IMR-90 (cell line): ENCODE measurements at regions not wholly inside any gene's neighbourhood (a gene's known extent, or its start where the extent isn't known, plus 50 kb on each side); places are given as distances from the start of the nearest gene placed in this dataset.

Experiments
- ATAC-seq: fragments of 200-7000 bp; cut with Tn5 transposase; 2 replicates; pipeline ENCODE4 v1.9.1; 2020; ENCODE audit warnings: low read depth, mild to moderate bottlenecking, moderate library complexity
- BruUV-seq: library from RNA; stranded (reverse); fragments of 400-500 nt; replicated peaks from 2 replicates; lab custom pipeline; 2021; lab: Mats Ljungman, UMichigan
- CTCF ChIA-PET: fragments of 300-600 bp; formaldehyde crosslinking; extraction: SDS; loops from one replicate; lab custom pipeline; 2021; ENCODE audit warnings: antibody characterized with exemption; lab: Yijun Ruan, JAX
- POLR2A ChIA-PET: fragments of 300-600 bp; sonication (Branson Sonifier 250); formaldehyde crosslinking; loops from one replicate; lab custom pipeline; 2022; ENCODE audit warnings: antibody characterized with exemption; ENCODE audit not compliant: unreplicated experiment; lab: Charles Lee
- DNase-seq: peaks from one replicate; pipeline ENCODE4 v3.0.0; 2013
- H2AFZ ChIP-seq: replicated peaks from 2 replicates; pipeline ENCODE3; 2013; ENCODE audit warnings: low read length, mild to moderate bottlenecking; ENCODE audit not compliant: poor library complexity
- H2AK5ac ChIP-seq: 2 replicates; pipeline ENCODE4 v1.6.1; 2013; ENCODE audit warnings: low read depth, low read length, inconsistent platforms
- H2AK9ac ChIP-seq: replicated peaks from 2 replicates; pipeline ENCODE3; 2013; ENCODE audit warnings: mild to moderate bottlenecking, low read depth, low read length, moderate library complexity; ENCODE audit not compliant: poor library complexity
- H2BK120ac ChIP-seq: 2 replicates; pipeline ENCODE4 v1.6.1; 2013; ENCODE audit warnings: low read depth, low read length, inconsistent platforms
- H2BK15ac ChIP-seq: 3 replicates; pipeline ENCODE4 v1.6.1; 2013; ENCODE audit warnings: low read depth, low read length, inconsistent platforms
- H2BK20ac ChIP-seq: 2 replicates; pipeline ENCODE4 v1.6.1; 2013; ENCODE audit warnings: low read depth, mild to moderate bottlenecking, inconsistent platforms, low read length, moderate library complexity
- H2BK5ac ChIP-seq: 2 replicates; pipeline ENCODE4 v1.6.1; 2013; ENCODE audit warnings: mild to moderate bottlenecking, low read depth, low read length, inconsistent platforms; ENCODE audit not compliant: poor library complexity, severe bottlenecking
- H3K14ac ChIP-seq: replicated peaks from 2 replicates; pipeline ENCODE4 v1.6.1; 2013; ENCODE audit warnings: low read depth, low read length, inconsistent platforms
- H3K18ac ChIP-seq: 2 replicates; pipeline ENCODE4 v1.6.1; 2013; ENCODE audit warnings: low read depth, low read length, control low read depth
- H3K23ac ChIP-seq: 2 replicates; pipeline ENCODE4 v1.6.1; 2013; ENCODE audit warnings: low read depth, low read length, inconsistent platforms
- H3K27ac ChIP-seq: 2 replicates; pipeline ENCODE4 v1.5.1; 2013; ENCODE audit warnings: mild to moderate bottlenecking, control low read depth, low read length; ENCODE audit not compliant: insufficient read depth
- H3K27me3 ChIP-seq: 2 replicates; pipeline ENCODE4 v1.6.1; 2013; ENCODE audit warnings: low read length; ENCODE audit not compliant: control insufficient read depth, insufficient read depth
- H3K36me3 ChIP-seq: 2 replicates; pipeline ENCODE4 v1.6.1; 2013; ENCODE audit warnings: low read length, mixed read lengths; ENCODE audit not compliant: control insufficient read depth, insufficient read depth
- H3K4ac ChIP-seq: 2 replicates; pipeline ENCODE4 v1.6.1; 2013; ENCODE audit warnings: low read depth, low read length, inconsistent platforms
- H3K4me1 ChIP-seq: 2 replicates; pipeline ENCODE4 v1.6.1; 2013; ENCODE audit warnings: low read length, mixed read lengths; ENCODE audit not compliant: control insufficient read depth, insufficient read depth
- H3K4me2 ChIP-seq: 2 replicates; pipeline ENCODE4 v1.6.1; 2013; ENCODE audit warnings: low read depth, mild to moderate bottlenecking, control low read depth, low read length, moderate library complexity
- H3K4me3 ChIP-seq: 2 replicates; pipeline ENCODE4 v1.5.1; 2013; ENCODE audit warnings: low read depth, mild to moderate bottlenecking, control low read depth, low read length, moderate library complexity; ENCODE audit not compliant: insufficient read depth
- H3K56ac ChIP-seq: 2 replicates; pipeline ENCODE4 v1.6.1; 2013; ENCODE audit warnings: low read length, inconsistent platforms; ENCODE audit not compliant: insufficient read depth; ENCODE audit errors: extremely low read depth
- H3K79me1 ChIP-seq, 2 experiments: 2 replicates each; pipeline ENCODE4 v1.6.1; 2013; ENCODE audit warnings: low read length in 2 of 2, inconsistent platforms in 1 of 2, low read depth in 1 of 2
- H3K9ac ChIP-seq: 2 replicates; pipeline ENCODE4 v1.6.1; 2013; ENCODE audit warnings: low read depth, low read length, control low read depth
- H3K9me1 ChIP-seq: 2 replicates; pipeline ENCODE4 v1.6.1; 2013; ENCODE audit warnings: low read length, inconsistent platforms; ENCODE audit not compliant: insufficient read depth
- H3K9me3 ChIP-seq: 2 replicates; pipeline ENCODE4 v1.6.1; 2013; ENCODE audit warnings: low read length; ENCODE audit not compliant: control insufficient read depth, insufficient read depth
- H4K20me1 ChIP-seq: 2 replicates; pipeline ENCODE4 v1.6.1; 2013; ENCODE audit warnings: low read length, inconsistent platforms; ENCODE audit not compliant: insufficient read depth
- H4K5ac ChIP-seq: 2 replicates; pipeline ENCODE4 v1.6.1; 2013; ENCODE audit warnings: mild to moderate bottlenecking, low read depth, low read length, control low read depth
- H4K8ac ChIP-seq, 2 experiments: 2 replicates each; pipeline ENCODE4 v1.6.1; 2013; ENCODE audit warnings: low read depth in 2 of 2, low read length in 2 of 2, control low read depth in 1 of 2, inconsistent platforms in 1 of 2
- H4K91ac ChIP-seq: 2 replicates; pipeline ENCODE4 v1.6.1; 2013; ENCODE audit warnings: low read depth, low read length, inconsistent platforms; ENCODE audit not compliant: insufficient read depth
- BHLHE40 ChIP-seq: fragments of 150-350 bp; IDR thresholded peaks from 2 replicates; pipeline ENCODE4 v1.6.1; 2016; ENCODE audit warnings: mild to moderate bottlenecking, low read depth, low read length
- CEBPB ChIP-seq: IDR thresholded peaks from 2 replicates; pipeline ENCODE4 v1.6.1; 2012; ENCODE audit warnings: low read depth, low read length, improper control_type of control experiment
- MAFK ChIP-seq: IDR thresholded peaks from 2 replicates; pipeline ENCODE4 v1.6.1; 2012; ENCODE audit warnings: low read depth, low read length, improper control_type of control experiment
- MAZ ChIP-seq: IDR thresholded peaks from 2 replicates; pipeline ENCODE4 v1.6.1; 2012; ENCODE audit warnings: low read depth, mild to moderate bottlenecking, low read length, improper control_type of control experiment, moderate library complexity, borderline replicate concordance
- MXI1 ChIP-seq: IDR thresholded peaks from 2 replicates; pipeline ENCODE4 v1.6.1; 2012; ENCODE audit warnings: low read depth, mild to moderate bottlenecking, low read length, moderate library complexity, borderline replicate concordance
- RCOR1 ChIP-seq: IDR thresholded peaks from 2 replicates; pipeline ENCODE4 v1.6.1; 2012; ENCODE audit warnings: mild to moderate bottlenecking, low read length, improper control_type of control experiment; ENCODE audit not compliant: insufficient replicate concordance
- RFX5 ChIP-seq: IDR thresholded peaks from 2 replicates; pipeline ENCODE4 v1.8.0; 2012; ENCODE audit warnings: low read depth, mild to moderate bottlenecking, low read length, moderate library complexity
- SMC3 ChIP-seq: fragments of 150-350 bp; IDR thresholded peaks from 2 replicates; pipeline ENCODE4 v1.6.1; 2016; ENCODE audit warnings: low read depth, mild to moderate bottlenecking, antibody characterized with exemption, low read length, moderate library complexity
- WGBS, 2 experiments: methylation state at CpG; one replicate each; pipeline versions ENCODE4 v1.1.5 to v1.1.7; 2013; ENCODE audit warnings: missing lambda C conversion rate in 2 of 2; ENCODE audit not compliant: insufficient read length in 1 of 2; ENCODE audit errors: extremely low coverage in 2 of 2; 5-methylcytosine and 5-hydroxymethylcytosine counted together
- dilution Hi-C: fragments of 300-500 bp; cut with HindIII; formaldehyde crosslinking; loops from one replicate; pipeline ENCODE4 v1.14.3; 2018; ENCODE audit warnings: low sequenced_read_pairs; ENCODE audit not compliant: unreplicated experiment
- in situ Hi-C: fragments of 300-500 bp; cut with MboI; formaldehyde crosslinking; loops from 3 replicates; pipeline ENCODE4 v1.14.3; 2019; ENCODE audit warnings: low sequenced_read_pairs, inconsistent platforms, mixed read lengths
- intact Hi-C: fragments of 100-400 bp; cut with micrococcal nuclease; formaldehyde crosslinking; loops from 2 replicates; pipeline ENCODE4 v1.10.0; 2022
- TF ChIP-seq, protein P1 (sequence below): conservative IDR thresholded peaks from 2 replicates; pipeline ENCODE4 v1.5.1; 2012; ENCODE audit warnings: mild to moderate bottlenecking, low read depth, low read length, improper control_type of control experiment

GRCh38 chr7:33814936-33815335, 90.4 kb upstream of the BMPER start:
- Histone ChIP-seq H2AK9ac (no peak overlapping the region), H3K4ac (no peak overlapping the region), H3K18ac (no peak overlapping the region), H2BK120ac (no peak overlapping the region), H2AK5ac (no peak overlapping the region), H2BK15ac (no peak overlapping the region), H3K56ac (no peak overlapping the region), H3K23ac (no peak overlapping the region), H3K9me3 (peaks cover 3% of the 10 kb centered on the region; the same call in 1 of the 2 replicates), H3K4me2 (no peak overlapping the region), H3K14ac (no peak overlapping the region), H2BK5ac (no peak overlapping the region), H2BK20ac (no peak overlapping the region), H3K4me1 (no peaks in the 10 kb centered on the region), H2AFZ (no peak overlapping the region), H3K27me3 (no peaks in the 10 kb centered on the region; the same call in 1 of the 2 replicates), H3K4me3 (no peak overlapping the region), H3K36me3 (no peaks in the 10 kb centered on the region), H3K27ac (no peak overlapping the region), H3K9ac (no peak overlapping the region), H4K20me1 (no peaks in the 10 kb centered on the region), H4K8ac (no peak overlapping the region), H4K5ac (no peak overlapping the region), H4K91ac (no peak overlapping the region), H3K9me1 (no peaks in the 10 kb centered on the region), H3K79me1 (no peaks in the 10 kb centered on the region)
- DNase-seq: no peak
- intact Hi-C loops (no loop called here), in situ Hi-C loops (no loop called here), dilution Hi-C loops (no loop called here)
- no peak for ATAC-seq
- ChIA-PET CTCF (no interaction called here), POLR2A (no interaction called here)
- TF ChIP-seq CEBPB (no peak), SMC3 (no peak), RFX5 (no peak), MAFK (no peak), BHLHE40 (no peak), RCOR1 (no peak), MAZ (no peak), MXI1 (no peak)
- TF ChIP-seq, protein P1, sequence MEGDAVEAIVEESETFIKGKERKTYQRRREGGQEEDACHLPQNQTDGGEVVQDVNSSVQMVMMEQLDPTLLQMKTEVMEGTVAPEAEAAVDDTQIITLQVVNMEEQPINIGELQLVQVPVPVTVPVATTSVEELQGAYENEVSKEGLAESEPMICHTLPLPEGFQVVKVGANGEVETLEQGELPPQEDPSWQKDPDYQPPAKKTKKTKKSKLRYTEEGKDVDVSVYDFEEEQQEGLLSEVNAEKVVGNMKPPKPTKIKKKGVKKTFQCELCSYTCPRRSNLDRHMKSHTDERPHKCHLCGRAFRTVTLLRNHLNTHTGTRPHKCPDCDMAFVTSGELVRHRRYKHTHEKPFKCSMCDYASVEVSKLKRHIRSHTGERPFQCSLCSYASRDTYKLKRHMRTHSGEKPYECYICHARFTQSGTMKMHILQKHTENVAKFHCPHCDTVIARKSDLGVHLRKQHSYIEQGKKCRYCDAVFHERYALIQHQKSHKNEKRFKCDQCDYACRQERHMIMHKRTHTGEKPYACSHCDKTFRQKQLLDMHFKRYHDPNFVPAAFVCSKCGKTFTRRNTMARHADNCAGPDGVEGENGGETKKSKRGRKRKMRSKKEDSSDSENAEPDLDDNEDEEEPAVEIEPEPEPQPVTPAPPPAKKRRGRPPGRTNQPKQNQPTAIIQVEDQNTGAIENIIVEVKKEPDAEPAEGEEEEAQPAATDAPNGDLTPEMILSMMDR: no peak
- no CpG with 5 or more reads among the region's 6 CpGs for WGBS, 2 experiments
- BruUV-seq: no TSS peak
